NK-92 treated with Interleukin-12 subunit alpha and Interleukin-12 subunit beta, amount 100 ng/mL, for 24 hours (cell line): ENCODE measurements at regions not wholly inside any gene's neighbourhood (a gene's known extent, or its start where the extent isn't known, plus 50 kb on each side); places are given as distances from the start of the nearest gene placed in this dataset.
"Not testable (repeated sequence)": the region's sequence is repeated elsewhere in the genome, so short reads cannot be mapped to it uniquely, and the experiment has no call there.

Experiments used
- DNase-seq: peaks from one replicate; lab custom pipeline; 2025; lab: John Stamatoyannopoulos, UW

- DNase-seq: not testable (repeated sequence)
Observed at GRCh38 chr5:39753747-39754146, 329.0 kb upstream of the DAB2 start.

GRCh38 chr5:39750661-39751060, 325.9 kb upstream of the DAB2 start:
- no peak for DNase-seq

GRCh38 chr5:39742916-39743315, 318.1 kb upstream of the DAB2 start:
- DNase-seq: no peak

- DNase-seq: no peak
Observed at GRCh38 chr5:39740404-39740803, 315.6 kb upstream of the DAB2 start.

- DNase-seq: no peak
Observed at GRCh38 chr5:39732166-39732565, 307.4 kb upstream of the DAB2 start.

GRCh38 chr5:39730699-39731098, 305.9 kb upstream of the DAB2 start:
- DNase-seq: no peak

- DNase-seq: no peak
Observed at GRCh38 chr5:39730006-39730405, 305.2 kb upstream of the DAB2 start.

- DNase-seq: no peak
Observed at GRCh38 chr5:39726467-39726866, 301.7 kb upstream of the DAB2 start.

- DNase-seq: no peak
Observed at GRCh38 chr5:39721394-39721793, 296.6 kb upstream of the DAB2 start.

- no peak for DNase-seq
Observed at GRCh38 chr5:39720136-39720535, 295.4 kb upstream of the DAB2 start.

GRCh38 chr5:39717176-39717897, 292.6 kb upstream of the DAB2 start:
- no peak for DNase-seq

- DNase-seq: no peak
Observed at GRCh38 chr5:39716532-39717028, 291.8 kb upstream of the DAB2 start.

GRCh38 chr5:39714036-39714698, 289.4 kb upstream of the DAB2 start:
- no peak for DNase-seq

- no peak for DNase-seq
Observed at GRCh38 chr5:39713250-39713916, 288.6 kb upstream of the DAB2 start.

- DNase-seq: no peak
Observed at GRCh38 chr5:39712316-39713249, 287.8 kb upstream of the DAB2 start.

GRCh38 chr5:39711821-39712220, 287.0 kb upstream of the DAB2 start:
- no peak for DNase-seq

GRCh38 chr5:39709032-39709431, 284.3 kb upstream of the DAB2 start:
- DNase-seq: no peak

- no peak for DNase-seq
Observed at GRCh38 chr5:39702928-39703327, 278.1 kb upstream of the DAB2 start.

- DNase-seq: no peak
Observed at GRCh38 chr5:39700523-39700922, 275.7 kb upstream of the DAB2 start.

- DNase-seq: no peak
Observed at GRCh38 chr5:39698838-39699560, 274.2 kb upstream of the DAB2 start.

GRCh38 chr5:39697881-39698280, 273.1 kb upstream of the DAB2 start:
- no peak for DNase-seq
